Activated gamma-delta T cell treated with Interleukin-2 at 50 U/mL for 16 hours (primary cell): ENCODE measurements at regions not wholly inside any gene's neighbourhood (a gene's known extent, or its start where the extent isn't known, plus 50 kb on each side); places are given as distances from the start of the nearest gene placed in this dataset.

Experiments
- DNase-seq: peaks from one replicate; pipeline ENCODE4 v3.0.0-alpha.2; 2020

- DNase-seq = no peak
These were observed 90.5 kb upstream of the TTC34 start for GRCh38 chr1:2891923-2892448.

GRCh38 chr1:2893473-2894120 is 92.1 kb upstream of the TTC34 start:
- DNase-seq = no peak

- DNase-seq = peak; percentile 24
These were observed 93.0 kb upstream of the TTC34 start for GRCh38 chr1:2894381-2895041.

GRCh38 chr1:2896824-2897223 is 95.3 kb upstream of the TTC34 start:
- no peak for DNase-seq

GRCh38 chr1:2903226-2903625 is 101.7 kb upstream of the TTC34 start:
- DNase-seq = no peak

- DNase-seq = no peak
These were observed 102.7 kb upstream of the TTC34 start for GRCh38 chr1:2904191-2904590.

GRCh38 chr1:2905356-2905755 is 103.9 kb upstream of the TTC34 start:
- DNase-seq = no peak

- no peak for DNase-seq
These were observed 104.6 kb upstream of the TTC34 start for GRCh38 chr1:2906085-2906484.

GRCh38 chr1:2906620-2907019 is 105.1 kb upstream of the TTC34 start:
- DNase-seq = no peak

- DNase-seq = no peak
These were observed 105.6 kb upstream of the TTC34 start for GRCh38 chr1:2907051-2907450.

GRCh38 chr1:2908081-2908480 is 106.6 kb upstream of the TTC34 start:
- DNase-seq = no peak

- DNase-seq = no peak
These were observed 107.1 kb upstream of the TTC34 start for GRCh38 chr1:2908561-2908960.

GRCh38 chr1:2909797-2910196 is 108.3 kb upstream of the TTC34 start:
- no peak for DNase-seq

GRCh38 chr1:2910211-2910610 is 108.7 kb upstream of the TTC34 start:
- no peak for DNase-seq

GRCh38 chr1:2911421-2912178 is 109.7 kb upstream of the ACTRT2 start:
- no peak for DNase-seq

- DNase-seq = no peak
These were observed 108.7 kb upstream of the ACTRT2 start for GRCh38 chr1:2912424-2913061.

GRCh38 chr1:2913091-2913490 is 108.2 kb upstream of the ACTRT2 start:
- DNase-seq = no peak

GRCh38 chr1:2914702-2915101 is 106.6 kb upstream of the ACTRT2 start:
- DNase-seq = no peak

- DNase-seq = no peak
These were observed 105.1 kb upstream of the ACTRT2 start for GRCh38 chr1:2916153-2916552.

GRCh38 chr1:2916706-2917105 is 104.6 kb upstream of the ACTRT2 start:
- DNase-seq = no peak

GRCh38 chr1:2917284-2917683 is 104.0 kb upstream of the ACTRT2 start:
- no peak for DNase-seq

- no peak for DNase-seq
These were observed 102.8 kb upstream of the ACTRT2 start for GRCh38 chr1:2918441-2918840.

- no peak for DNase-seq
These were observed 101.4 kb upstream of the ACTRT2 start for GRCh38 chr1:2919841-2920240.
